NCI-H2196 treated with DMSO at 0.1 percent for 48 hours (cell line): ENCODE measurements at regions not wholly inside any gene's neighbourhood (a gene's known extent, or its start where the extent isn't known, plus 50 kb on each side); places are given as distances from the start of the nearest gene placed in this dataset.

Source experiments
- DNase-seq: peaks from one replicate; lab custom pipeline; 2025; ENCODE audit not compliant: unreplicated experiment; lab: John Stamatoyannopoulos, UW

GRCh38 chr7:25279705-25280104 lies 51.4 kb upstream of the NPVF start:
- no peak for DNase-seq

GRCh38 chr7:25280181-25280580 lies 51.9 kb upstream of the NPVF start:
- DNase-seq: no peak

GRCh38 chr7:25282194-25282593 lies 53.9 kb upstream of the NPVF start:
- no peak for DNase-seq

GRCh38 chr7:25286756-25287155 lies 58.5 kb upstream of the NPVF start:
- DNase-seq: no peak

DNA sequence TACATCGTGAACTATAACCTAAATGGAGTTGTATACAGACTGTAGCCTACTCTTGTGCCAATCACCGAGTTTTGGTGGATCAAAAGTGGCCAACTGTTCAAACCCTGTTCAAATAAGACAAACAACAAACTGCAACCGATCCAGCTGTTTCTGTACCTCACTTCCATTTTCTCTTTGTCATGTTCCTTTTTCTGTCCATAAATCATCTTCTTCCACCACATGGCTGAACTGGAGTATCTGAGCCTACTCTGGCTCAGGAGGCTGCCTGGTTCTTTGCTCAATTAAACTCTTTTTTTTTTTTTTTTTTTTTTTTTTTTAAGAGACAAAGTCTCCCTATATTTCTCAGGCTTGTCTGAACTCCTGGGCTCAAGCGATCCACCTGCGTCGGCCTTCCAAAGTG lies 59.0 kb upstream of the NPVF start:
- DNase-seq: no peak

DNA sequence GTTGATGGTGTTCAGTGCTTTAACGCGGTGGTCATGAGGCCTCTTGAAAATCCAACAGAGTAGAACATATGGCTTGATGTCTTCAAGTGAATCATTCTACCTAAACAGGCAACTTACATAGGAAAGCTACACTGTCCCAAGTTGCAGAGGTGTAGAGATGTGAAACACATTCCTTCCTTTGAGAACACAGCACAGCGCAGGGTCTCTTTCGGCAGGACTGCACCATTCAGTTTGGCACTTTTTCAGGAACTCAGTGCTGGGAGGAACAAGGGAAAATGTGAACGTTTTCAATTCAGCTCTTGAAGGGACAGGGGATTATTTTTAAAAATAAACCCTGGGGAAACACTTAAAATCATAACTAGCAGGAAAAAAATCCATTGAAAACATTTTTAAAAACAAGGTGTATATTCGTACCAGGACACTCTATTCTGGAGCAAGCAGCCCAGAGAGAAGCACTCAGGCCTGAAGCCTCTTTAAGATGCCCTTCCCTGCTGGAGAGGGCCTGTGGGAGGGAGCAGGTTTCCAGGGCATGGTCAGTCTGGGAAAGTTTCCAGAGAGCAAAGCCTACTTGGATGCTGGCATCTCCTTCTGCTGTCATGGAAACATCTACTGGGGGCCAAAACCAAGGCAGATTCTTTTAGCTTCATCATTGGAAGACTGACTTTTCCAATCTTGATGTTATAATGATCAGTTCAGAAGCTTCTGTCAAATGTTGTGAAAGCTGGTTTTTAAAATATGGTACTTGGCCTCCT lies 60.4 kb upstream of the NPVF start:
- DNase-seq: no peak

- no peak for DNase-seq
These were observed 61.2 kb upstream of the NPVF start for GRCh38 chr7:25289518-25289917.

DNA sequence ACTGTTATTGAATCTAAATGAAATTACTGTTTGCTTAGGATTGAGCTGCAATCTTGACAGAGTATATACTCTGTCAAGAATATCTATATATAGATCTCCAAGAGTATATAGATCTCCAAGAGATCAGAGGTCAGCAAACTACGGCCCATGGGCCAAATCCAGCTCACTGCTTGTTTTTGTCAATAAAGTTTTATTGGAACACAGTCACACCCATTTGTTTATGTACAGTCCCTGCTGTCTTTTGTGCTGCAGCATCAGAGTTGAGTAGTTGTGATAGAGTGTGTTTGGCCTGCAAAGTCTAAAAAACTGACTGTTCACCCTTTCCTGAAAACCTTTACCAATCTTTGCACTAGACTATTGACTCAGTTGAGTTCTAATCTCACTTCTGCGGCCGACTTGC lies 66.3 kb upstream of the NPVF start:
- no peak for DNase-seq

- no peak for DNase-seq
These were observed 67.1 kb upstream of the NPVF start for GRCh38 chr7:25295387-25295786.

- DNase-seq: no peak
These were observed 67.8 kb upstream of the NPVF start for GRCh38 chr7:25296086-25296485.

- no peak for DNase-seq
These were observed 69.0 kb upstream of the NPVF start for GRCh38 chr7:25297278-25297677.

DNA sequence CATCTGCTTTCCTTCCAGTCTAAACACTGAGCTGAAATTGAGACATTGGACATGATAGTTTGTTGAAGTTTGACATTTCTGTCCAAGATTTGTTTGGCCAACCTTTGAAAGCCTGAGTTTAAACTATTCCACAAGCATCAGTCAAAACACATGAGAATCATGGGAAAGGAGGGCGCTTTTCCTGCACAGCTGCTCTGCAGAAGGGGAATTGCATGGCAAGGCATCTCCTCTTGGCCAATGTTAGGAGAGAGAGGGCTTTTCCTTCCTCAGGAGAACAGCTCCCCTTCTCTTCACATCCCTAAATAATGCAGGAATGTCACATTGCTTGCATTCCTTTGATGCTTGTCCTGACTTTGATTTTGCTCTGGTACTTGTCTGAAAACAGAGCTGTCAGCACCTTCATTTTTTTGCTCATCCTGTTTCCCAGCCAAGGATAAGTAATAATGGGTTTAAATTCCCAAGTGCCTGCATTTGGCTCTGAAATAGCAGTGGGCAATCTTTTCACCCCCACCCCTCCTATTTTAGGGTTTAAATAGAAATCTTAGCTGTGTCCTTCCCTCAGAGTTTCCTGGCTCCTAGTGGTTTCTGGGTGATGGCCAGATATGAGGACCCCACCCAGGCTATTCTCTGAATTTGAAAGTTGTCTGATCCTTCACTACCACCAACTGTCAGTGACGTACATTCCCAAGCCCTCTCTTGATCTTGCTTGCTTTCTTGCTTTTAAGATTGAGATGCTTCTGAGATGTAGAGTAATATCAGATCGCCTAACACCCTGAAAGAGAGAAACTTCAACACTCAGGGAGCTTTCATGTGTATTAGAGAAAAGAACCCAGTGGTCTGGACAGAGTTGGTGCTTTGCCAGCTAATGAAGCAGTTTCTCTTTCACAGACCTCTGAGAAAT lies 75.2 kb upstream of the NPVF start:
- no peak for DNase-seq

DNA sequence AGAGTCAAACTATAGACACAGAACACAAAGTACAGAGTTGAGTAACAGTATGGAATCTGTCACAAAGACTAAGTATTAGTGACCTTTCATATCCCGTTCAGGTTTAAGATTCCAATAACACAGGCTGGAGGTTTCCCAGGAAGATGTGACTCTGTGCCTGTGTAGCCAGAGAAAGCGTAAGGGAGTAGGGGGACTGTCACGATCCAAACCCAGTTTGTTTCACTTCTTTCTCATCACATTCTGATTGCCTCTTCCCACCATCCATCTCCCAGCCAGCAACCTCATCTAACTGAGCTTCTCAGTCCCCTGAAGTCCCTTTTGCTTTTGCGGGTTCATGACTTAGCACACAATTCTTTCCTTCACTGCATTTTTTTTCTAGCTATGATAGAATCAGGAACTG lies 76.4 kb upstream of the NPVF start:
- DNase-seq: no peak

GRCh38 chr7:25305831-25306230 lies 77.5 kb upstream of the NPVF start:
- no peak for DNase-seq

GRCh38 chr7:25307624-25308023 lies 79.3 kb upstream of the NPVF start:
- no peak for DNase-seq

- DNase-seq: no peak
These were observed 80.0 kb upstream of the NPVF start for GRCh38 chr7:25308246-25308645.

DNA sequence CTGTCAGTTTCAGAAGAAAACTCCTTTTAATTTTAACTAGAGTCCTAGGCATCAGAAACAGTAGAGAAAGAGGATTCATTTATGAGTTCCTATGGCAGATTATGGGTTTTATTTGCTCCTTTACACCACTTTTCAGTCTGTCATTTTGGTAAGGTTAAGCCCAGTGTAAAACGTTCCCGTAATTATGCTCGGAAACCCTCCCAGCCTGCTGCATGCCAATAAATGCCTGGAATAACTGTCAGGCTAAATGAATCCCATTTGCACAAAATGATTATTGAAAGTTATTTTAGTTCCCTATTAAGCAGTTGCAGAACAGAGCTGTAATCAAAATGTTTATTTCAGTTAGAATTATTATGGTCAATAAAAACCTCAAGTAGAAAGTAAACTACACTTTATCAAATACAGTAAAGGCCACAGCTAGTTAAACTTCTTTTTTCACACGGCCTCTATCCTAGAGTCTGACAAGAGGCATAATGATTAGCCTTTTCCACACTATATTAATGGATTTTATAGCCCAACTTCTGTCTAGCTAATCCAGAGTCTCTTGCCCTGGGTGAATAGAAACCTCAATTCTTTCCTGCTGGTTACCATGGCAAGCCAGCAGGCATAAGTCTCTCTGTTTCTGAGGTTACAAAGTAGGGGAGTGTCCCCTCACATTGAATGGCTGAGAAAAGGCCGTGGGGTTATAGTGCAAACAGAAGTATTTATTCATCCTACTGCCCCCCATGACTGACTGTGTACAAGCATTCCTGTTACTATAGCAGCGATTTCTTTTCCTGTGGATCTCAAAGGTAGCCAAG lies 80.8 kb upstream of the NPVF start:
- DNase-seq: no peak

DNA sequence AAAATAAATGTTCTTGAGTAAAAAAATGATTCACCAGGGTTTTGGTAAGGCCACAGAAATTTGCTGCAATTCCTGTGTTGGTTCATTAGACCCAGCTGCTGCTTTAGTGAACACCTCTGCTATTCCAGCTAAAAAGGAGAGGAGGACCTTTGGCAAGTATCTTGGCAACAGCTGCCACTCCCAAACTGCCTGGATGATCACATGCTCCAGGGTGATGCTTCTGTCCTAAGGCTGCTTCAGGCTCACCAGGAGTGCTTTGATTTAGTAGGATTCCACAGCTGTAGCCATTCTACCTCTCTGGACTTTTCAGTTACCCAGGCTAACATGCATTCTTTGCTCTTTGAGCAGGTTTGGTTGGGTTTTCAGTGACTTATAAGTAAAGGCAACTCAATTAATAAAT lies 82.6 kb upstream of the NPVF start:
- no peak for DNase-seq

GRCh38 chr7:25311346-25311745 lies 83.1 kb upstream of the NPVF start:
- no peak for DNase-seq

DNA sequence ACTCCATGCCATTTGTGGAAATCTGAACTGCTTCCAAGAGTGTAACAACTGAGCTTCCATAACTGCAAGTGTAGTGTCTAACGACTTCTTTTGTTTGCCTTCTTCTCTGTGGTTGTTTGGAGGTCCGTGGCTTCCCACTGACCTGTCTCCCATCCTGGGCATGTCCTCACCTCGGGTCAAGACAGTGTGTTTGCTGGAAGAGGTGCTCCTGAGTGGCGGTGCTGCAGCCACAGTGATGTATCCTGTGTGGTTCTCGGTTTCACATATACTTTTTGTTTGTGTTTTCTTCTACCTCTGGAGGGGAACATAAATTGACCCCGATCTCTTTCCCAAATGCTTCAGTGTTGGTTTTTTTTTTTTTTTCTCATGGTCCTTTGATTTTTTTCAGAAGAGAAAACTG lies 84.7 kb upstream of the NPVF start:
- no peak for DNase-seq

- DNase-seq: no peak
These were observed 85.2 kb upstream of the NPVF start for GRCh38 chr7:25313526-25313925.
